Skeletal muscle cell (primary cell): ENCODE measurements at regions not wholly inside any gene's neighbourhood (a gene's known extent, or its start where the extent isn't known, plus 50 kb on each side); places are given as distances from the start of the nearest gene placed in this dataset.
A peak's percentile ranks its signal among the peaks of the same experiment; 100 is the strongest.
"Not testable (repeated sequence)": the region's sequence is repeated elsewhere in the genome, so short reads cannot be mapped to it uniquely, and the experiment has no call there.

ENCODE experiments used
- DNase-seq: peaks from one replicate; pipeline ENCODE4 v3.0.0-alpha.2; 2010; ENCODE audit warnings: low read depth
- H3K4me3 ChIP-seq: 2 replicates; pipeline ENCODE4 v1.5.1; 2011; ENCODE audit warnings: low read depth, mild to moderate bottlenecking, control low read depth, low read length, moderate library complexity

DNA sequence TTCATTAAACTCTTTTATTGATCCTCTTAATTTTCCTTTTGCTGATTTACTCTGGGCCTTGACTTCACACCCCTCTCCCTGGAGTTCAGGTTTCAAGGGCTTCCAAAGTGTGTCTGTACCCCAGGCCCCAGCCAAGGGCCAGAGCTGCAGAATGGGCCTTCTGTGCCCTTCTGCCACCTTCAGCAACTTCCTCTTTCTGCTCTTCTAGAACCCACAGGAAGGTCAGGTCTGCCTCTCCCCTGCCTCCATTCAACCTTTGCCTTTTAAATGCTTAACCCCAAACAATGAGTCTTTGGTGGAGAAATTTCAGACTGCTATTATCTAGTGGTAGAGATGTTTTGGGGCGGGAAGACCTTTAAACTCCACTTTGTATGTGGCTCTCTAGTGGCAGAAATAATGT is 63.1 kb downstream of the TSN start:
- no peak for DNase-seq
- no peak overlapping the region for H3K4me3 ChIP-seq

DNA sequence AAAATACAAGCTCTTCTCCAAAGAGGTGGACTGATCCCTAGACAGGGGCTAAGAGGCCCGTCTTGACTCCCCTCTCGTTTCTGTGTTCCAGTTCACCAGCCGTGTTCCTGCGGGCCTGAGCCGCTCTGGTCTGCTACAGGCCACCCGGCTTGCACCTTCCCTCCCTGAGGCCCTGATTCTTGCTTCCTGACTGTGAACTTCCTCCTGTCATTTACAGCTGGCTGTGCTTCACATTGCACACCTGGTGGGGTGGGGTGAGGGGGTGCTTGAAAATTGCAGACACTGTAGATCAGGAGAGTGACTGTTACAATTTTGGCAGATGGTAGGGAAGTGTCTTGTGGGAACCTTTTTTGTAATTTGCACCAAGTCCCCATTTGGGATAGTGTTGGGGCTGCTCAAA is 64.4 kb downstream of the TSN start:
- H3K4me3 ChIP-seq, result no peak overlapping the region
- DNase-seq, result no peak

DNA sequence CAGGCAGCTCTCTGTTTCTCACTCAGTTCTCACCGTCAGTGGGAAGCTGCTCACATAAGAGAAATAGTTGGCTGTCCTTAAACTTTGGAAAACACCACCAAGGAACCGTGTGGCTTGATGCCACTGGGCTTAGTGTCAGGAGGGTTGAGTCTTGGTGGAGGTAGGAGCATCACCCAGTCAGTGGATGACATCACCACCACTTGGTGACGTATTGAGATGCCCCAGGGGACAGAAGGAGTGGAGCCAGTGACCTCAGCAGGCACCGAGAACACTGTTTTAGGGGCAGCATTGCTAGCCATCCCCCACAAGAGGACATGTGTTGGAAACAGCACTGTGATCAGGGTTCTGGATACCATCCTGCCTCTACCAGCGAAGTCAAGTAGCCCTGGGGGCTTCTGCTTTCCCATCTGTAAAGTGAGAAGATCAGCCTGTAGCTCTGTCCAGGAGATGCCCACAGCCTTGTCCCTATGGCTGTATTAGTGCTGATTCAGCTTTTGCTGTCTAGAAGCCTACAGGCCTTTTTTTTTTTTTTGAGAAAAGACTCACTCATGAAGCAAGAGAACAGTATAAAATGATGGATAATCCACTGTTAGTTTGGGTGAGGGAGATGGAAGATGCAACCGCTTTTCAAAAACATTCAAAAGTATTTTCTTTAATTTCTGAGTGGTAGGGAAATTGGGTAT is 66.2 kb downstream of the TSN start:
- no peak overlapping the region for H3K4me3 ChIP-seq
- DNase-seq, result no peak

DNA sequence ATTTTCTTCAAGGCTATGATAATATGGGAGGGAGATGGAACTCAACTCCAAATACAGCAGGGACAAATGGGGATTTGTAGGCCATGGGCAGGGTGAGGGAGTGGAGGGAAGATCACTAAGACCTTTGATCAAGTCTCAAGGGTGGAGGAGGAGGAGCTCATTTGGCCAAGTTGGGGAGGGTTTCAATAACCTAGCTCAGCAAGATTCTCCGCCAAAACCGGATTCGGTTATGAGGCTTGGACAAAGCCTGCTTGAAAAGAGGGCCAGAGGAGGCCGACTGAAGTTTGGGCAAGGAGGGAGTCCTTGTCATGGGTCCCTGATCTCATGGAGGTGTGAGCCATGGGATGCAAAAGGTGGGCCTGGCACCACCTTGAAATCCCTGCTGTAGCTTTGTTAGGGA is 68.8 kb downstream of the TSN start:
- no peak for DNase-seq
- H3K4me3 ChIP-seq, result no peak overlapping the region

DNA sequence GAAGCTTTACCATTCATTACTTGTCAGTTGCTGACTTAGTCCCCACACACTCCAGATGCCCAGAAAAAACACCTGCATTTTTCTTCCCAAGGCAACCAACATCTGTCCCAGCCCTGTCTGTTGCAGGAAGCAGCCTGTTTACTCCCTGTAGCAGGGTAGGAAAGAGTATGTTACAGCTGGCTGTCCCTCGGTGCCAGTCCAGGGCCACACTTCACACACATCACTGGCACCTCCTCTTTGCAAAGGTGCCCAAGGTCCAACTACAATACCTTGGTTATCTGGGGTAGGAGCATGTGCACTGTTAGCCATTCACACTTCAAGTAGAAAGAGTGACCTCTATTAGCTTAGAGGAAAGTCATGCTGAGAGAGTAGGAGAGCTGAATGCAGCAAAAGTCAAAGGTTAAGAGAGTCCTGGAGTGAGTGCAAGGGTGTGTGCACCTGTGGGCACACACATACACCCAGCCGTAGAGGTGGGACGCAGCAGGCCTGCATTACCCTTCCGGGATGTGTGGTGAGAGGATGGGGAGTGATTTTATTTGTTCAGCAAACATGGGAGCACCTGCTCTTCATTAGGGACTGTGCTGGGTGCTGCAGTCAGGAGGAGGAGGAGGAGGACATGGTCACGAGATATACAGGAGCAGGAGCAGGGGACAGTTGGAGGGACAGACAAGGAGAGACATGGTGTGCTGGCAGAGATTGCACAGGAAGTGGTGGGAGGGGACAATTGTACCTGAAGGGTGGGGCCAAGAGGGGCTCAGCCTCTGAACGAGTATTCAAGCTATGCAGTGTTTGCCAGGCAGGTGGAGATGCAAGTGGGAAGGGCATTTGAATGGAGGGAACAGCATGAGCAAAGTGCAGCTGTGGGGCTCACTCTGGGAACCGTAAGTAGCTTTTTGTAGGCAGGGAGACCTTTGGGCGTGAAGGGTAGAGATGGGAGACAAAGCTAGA is 69.8 kb downstream of the TSN start:
- no peak for DNase-seq
- H3K4me3 ChIP-seq, result no peak overlapping the region

DNA sequence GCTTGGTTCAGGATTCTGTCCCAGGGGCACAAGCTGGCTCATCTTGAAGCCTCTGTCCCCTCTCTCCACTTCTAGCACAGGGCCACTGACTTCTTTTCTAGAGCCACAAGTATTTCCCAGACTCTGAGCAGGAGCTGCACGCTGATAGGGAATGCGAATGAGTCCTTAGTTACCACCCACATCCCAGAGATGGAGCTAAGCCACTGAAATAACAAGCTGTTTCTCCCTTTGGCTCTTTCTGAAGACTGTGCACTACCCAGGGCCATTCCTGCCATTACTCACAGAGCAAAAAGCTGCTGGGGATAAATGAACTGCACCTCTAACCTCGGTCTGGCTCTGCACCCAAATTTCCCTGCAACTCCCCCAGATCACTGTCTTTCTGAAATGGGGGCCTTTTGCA is 70.6 kb downstream of the TSN start:
- no peak overlapping the region for H3K4me3 ChIP-seq
- no peak for DNase-seq

DNA sequence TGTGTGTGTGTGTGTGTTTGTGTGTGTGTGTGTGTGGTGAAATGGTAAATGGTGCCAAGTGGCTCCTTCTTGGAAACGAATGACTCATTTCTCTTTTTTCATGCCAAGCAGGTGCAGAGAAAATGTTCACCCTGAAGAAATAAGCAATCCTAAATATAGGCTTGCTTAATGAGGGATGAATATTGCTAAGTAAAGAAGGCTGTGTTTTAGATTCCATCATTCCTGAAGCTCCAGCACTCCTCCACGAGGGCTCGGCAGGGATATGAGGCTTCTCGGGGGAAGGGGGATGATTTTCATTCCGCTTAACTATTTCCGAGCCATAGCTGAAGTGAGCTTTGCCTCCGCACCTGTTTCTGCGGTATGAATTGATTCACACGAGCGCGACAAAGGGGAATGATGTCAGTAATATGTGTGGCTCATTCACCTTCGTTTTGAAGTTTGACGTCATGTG is 72.9 kb downstream of the TSN start:
- DNase-seq, result no peak
- no peak overlapping the region for H3K4me3 ChIP-seq

DNA sequence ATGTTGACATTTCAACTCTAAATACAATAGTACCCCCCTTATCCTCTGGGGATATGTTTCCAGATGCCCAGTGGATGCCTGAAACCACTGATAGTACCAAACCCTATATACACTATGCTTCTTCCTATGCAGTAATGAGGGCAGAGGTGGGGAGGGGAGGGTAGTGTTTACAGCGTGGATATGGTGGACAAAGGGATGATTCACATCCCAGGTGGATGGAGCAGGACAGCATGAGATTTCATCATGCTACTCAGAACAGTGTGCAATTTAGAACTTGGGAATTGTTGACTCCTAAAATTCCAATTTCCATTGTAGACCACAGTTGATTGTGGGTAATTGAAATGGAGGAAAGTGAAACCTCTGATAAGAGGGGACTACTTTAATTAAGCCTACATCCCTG is 75.4 kb downstream of the TSN start:
- no peak overlapping the region for H3K4me3 ChIP-seq
- peak; percentile 27 for DNase-seq

DNA sequence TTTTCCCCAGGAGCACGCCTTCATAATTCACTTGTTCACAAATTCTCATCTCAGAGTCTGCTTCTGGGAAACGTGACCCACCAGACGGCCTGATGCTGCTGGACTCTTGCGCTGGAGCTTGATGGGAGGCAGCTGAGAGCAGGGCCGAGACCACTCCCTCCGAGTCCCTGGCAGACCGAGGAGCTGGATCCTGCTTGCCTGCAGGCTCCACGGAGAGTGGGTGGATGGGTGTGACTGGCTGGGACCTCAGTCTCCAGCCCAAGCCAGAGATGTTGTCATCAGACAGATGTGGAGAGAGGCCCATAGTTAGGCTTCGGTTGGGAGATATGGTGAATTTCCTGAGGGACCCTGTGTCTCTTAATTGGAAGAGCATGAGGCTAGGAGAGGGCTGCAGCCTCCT is 76.4 kb downstream of the TSN start:
- H3K4me3 ChIP-seq, result no peak overlapping the region
- no peak for DNase-seq

DNA sequence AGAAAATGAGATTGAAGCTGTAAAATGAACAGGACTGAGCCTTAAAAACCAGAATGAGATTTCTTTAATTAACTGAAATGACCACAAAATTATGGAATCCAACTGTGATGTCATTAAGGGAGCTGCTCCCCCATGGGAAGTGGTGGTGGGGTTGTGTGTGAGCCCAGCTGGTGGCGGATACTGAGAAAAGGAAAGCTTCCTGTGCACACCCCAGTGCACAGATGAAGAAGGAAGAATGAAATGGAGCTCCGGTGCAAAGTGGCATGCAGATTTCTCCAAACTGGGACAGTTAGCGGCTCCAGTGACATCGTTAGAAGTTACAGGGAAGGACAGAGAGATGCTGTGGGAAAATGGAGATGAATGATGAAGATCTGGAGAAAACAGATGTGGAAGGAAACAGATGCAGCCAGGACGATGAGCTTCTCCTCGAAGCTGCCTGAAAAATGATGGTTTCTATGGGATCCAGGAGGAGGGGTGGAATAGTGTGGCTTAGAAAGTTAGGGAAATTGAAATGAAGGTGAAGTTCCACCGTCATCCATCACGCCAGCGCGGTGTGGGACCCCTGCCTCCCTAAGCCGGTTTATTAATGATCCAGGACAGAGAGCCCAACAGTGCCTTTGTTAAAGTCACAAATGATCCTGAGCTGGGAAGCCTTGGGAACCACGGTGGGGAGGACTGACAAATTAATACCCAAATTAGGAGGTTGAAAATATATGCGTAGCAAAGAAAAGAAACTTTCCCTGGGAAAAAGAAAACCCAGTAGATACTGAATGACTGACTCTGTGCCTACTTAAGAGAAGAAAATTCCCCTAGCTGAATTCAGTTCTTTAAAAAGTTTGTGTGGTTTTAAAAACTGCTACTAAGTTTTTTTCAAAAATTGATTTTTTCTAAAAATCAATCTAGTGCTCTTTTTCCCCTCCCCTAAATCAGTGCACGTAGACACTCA is 77.2 kb downstream of the TSN start:
- no peak overlapping the region for H3K4me3 ChIP-seq
- DNase-seq, result no peak

DNA sequence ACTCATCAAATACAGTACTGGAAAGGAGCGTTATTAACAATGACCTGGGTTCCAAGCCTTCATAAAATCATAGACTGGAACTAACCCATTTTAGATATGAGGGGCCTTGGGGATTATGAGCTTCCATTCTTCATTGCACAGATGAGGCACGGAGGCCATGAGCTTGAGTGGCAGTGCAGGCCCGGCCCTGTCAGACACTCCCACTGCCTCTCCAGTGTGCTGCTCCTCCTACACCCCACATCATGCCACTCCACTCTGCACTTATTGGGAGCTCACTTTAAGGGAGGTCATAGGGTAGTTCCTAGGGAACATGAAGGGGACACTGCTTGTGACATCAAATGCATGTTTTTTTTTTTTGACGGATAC is 77.9 kb downstream of the TSN start:
- no peak for DNase-seq
- H3K4me3 ChIP-seq, result no peak overlapping the region

DNA sequence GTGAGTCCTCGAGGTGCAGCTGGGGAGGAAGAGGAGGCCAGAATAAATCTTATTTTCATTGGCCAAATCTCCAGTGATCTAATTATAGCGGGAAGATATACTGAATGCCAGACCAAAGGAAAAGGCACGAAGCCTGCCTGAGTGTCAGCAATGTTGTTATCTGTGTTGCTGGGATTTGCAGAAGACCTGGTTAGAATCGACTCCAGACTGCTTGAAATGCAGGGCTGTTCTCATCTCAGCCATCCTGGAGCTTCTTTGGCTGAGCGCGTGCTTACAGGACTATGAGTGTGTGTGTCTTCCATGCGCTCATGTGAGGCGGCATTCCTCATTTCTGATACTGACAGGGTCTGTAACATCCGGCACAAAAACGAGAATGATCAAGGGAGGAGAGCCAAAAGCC is 81.2 kb downstream of the TSN start:
- no peak for DNase-seq
- H3K4me3 ChIP-seq, result no peak overlapping the region

DNA sequence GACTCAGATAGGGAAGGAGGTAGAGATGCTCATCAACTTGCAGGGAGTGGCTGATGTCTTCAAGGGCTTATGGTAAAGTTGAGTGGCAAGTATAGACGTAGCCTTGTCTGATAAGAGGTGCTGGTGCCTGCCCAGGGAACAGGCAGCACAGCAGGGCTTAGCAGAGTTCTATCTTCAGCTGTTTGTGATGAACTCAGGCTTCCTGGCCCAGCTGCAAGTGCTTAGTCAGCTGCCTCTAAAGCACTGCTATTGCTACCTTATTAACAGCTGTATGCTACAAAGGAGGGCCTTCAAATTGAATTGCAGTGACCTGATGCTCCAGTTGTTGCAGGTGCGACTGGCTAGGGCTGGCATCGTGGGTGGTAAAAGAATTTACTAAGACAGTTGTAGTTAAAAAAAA is 82.1 kb downstream of the TSN start:
- no peak for DNase-seq
- no peak overlapping the region for H3K4me3 ChIP-seq

DNA sequence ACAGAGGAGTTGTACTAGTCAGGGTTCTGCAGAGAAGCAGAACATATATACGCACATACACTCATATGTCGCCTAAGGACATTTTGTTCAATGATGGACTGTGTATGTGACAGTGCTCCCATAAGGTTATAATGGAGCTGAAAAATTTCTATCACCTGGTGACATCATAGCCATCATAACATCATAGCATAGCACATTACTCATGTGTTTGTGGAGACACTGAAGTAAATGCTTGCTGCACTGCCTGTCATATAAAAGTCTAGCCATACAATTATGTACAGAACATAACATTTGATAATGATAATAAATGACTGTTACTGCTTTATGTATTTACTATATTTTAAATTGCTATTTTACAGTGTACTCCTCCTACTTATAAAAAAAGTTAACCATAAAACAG is 83.1 kb downstream of the TSN start:
- no peak overlapping the region for H3K4me3 ChIP-seq
- DNase-seq, result no peak

DNA sequence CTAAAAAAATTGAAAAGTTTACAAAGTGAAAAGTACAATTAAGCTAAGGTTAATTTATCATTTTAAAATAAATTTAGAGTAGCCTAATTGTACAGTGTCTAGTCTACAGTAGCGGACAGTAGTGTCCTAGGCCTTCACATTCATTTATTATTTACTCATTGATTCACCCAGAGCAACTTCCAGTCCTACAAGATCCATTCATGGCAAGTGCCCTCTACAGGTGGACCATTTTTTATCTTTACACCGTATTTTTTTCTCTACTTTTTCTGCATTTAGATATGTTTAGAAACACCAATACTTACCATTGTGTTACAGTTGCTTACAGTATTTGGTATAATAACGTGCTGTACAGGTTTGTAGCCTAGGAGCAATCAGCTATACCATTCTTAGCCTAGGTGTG is 84.1 kb downstream of the TSN start:
- H3K4me3 ChIP-seq, result no peak overlapping the region
- no peak for DNase-seq

DNA sequence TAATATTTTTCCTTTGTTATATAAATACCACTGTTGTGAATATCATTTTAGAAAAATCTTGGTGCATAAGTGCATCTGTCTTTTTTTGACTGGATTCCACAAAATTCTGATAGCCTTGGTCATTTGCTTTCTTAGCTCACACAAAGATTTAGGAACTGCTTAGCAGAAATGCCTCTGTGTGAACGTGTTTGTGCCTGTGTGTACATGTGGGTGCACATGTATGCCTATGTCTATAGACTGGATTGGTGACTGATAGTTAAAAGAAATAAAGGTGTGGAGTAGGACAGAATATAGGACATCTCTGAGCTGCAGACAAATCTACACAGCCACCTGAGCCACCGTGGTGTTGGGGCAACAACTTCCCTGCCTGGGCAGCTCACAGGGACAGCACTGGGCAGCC is 93.8 kb downstream of the TSN start:
- no peak for DNase-seq
- H3K4me3 ChIP-seq, result no peak overlapping the region

DNA sequence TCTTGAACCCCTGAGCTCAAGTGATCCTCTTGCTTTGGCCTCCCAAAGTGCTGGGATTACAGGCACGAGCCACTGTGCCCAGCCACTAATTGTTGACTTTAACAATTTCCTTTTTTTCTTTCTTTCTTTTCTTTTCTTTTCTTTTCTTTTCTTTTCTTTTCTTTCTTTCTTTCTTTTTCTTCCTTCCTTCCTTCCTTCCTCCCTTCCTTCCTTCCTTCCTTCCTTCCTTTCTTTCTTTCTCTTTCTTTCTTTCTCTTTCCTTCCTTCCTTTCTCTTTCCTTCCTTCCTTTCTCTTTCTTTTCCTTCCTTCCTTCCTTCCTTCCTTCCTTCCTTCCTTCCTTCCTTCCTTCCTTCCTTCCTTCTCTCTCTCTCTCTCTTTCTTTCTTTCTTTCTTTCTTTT is 97.7 kb downstream of the TSN start:
- DNase-seq, H3K4me3 ChIP-seq: not testable (repeated sequence)

DNA sequence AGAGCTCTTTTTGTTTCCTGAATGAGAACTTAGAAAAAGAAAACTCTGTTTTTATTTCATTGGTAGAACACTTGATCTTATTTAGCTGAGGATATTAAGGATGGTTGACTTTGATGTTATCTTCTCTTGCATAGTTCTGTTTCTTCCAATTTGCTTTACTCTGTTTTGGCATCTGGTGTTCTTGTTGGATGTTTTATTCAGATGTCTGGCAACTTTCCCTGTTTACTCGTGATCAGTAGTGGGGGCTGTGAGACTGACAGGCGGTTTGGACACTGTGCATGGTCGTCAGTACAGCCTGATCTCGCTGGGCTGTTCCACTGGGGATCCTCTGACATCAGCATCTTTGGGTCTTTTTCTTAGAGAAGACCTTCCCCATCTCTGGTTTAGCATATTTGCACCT is 100.1 kb downstream of the TSN start:
- no peak for DNase-seq
- H3K4me3 ChIP-seq, result no peak overlapping the region

DNA sequence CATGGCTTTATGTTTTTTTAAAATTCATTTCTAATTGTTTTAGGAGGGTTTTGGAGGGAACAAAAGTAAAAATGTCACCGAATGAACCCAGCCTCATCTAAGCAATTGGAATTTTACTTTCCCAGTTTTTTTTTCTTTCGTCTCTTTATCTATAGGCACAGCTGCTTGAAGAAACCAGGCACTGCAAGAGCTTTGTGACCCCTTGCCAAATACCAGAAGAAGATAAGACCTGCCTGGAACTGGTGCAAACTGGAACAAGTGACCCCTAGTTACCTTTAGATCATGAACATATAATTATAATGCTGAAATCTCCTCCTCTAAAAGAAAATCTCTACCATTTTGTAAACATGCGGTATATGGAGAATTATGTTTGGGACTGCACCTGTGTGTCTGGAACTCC is 100.9 kb downstream of the TSN start:
- H3K4me3 ChIP-seq, result no peak overlapping the region
- no peak for DNase-seq

DNA sequence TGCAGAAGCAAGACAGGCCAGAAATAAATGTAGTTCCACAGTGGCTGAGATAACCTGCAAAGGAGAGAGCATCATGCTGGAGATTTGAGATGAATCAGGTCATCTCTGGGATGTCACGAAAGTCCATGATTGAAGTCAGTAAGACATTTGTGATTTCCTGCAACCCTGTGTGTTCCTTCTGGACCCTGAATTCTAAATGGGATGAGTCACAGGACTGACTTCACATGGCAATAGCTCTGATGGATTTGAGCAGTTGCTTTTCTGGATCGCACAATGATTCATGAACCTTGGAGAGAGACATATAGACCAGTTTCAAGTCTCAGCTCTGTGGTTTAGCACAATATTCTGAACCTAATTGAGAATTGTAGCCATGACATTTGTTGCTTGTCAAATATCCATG is 102.9 kb downstream of the TSN start:
- H3K4me3 ChIP-seq, result no peak overlapping the region

More for the DNA sequence above, 102.9 kb downstream of the TSN start:
- DNase-seq, result peak; percentile 46
